ENCODE measurements at regions not wholly inside any gene's neighbourhood (a gene's known extent, or its start where the extent isn't known, plus 50 kb on each side); places are given as distances from the start of the nearest gene placed in this dataset.

GRCh38 chr10:109427411-109427810, 495.9 kb downstream of the XPNPEP1 start:
- no peaks in the 10 kb centered on the region for H3K36me3 ChIP-seq
- no peaks in the 10 kb centered on the region; the same call in 1 of the 2 replicates for H3K4me1 ChIP-seq (replicated peaks)
- no peaks in the 10 kb centered on the region for H3K27me3 ChIP-seq (replicated peaks)
- H3K4me3 ChIP-seq, result no peak overlapping the region
- peak in 1 of 2 experiments; percentile 9 for DNase-seq (ENCODE audit: low read depth in 1 of 2, low spot score in 2 of 2)
- no peak overlapping the region for H3K27ac ChIP-seq
- no peaks in the 10 kb centered on the region for H3K9me3 ChIP-seq (replicated peaks)

GRCh38 chr10:109426987-109427386, 496.3 kb downstream of the XPNPEP1 start:
- Histone ChIP-seq H3K36me3 (no peaks in the 10 kb centered on the region), H3K9me3 (replicated peaks) (no peaks in the 10 kb centered on the region), H3K27me3 (replicated peaks) (no peaks in the 10 kb centered on the region), H3K27ac (no peak overlapping the region), H3K4me1 (replicated peaks) (no peaks in the 10 kb centered on the region; the same call in 1 of the 2 replicates), H3K4me3 (no peak overlapping the region)
- no peak for DNase-seq (ENCODE audit: low read depth in 1 of 2, low spot score in 2 of 2)

DNA sequence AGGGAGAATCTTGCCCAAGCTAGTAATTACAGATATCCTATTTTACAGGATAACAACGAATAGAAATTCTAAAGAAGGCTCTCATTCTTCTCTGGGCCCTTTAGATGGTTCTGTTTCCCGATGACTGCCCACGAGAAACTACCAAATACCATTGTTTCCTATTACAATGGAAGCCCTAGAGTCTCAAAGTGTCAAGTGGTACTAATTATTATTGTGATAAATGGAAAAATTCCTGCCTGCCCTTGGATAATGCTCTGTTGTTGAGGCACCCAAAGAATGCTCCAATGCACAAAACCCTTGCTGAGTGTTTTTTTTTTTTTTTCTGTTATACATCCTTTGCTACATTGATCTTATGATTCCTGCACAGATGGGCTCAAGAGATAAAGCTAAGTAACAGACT, 504.5 kb downstream of the XPNPEP1 start:
- Histone ChIP-seq H3K27me3 (replicated peaks) (no peaks in the 10 kb centered on the region), H3K4me1 (replicated peaks) (no peaks in the 10 kb centered on the region), H3K4me3 (no peak overlapping the region), H3K27ac (no peak overlapping the region), H3K9me3 (replicated peaks) (no peaks in the 10 kb centered on the region), H3K36me3 (no peaks in the 10 kb centered on the region)
- DNase-seq (ENCODE audit: low read depth in 1 of 2, low spot score in 2 of 2), result no peak

DNA sequence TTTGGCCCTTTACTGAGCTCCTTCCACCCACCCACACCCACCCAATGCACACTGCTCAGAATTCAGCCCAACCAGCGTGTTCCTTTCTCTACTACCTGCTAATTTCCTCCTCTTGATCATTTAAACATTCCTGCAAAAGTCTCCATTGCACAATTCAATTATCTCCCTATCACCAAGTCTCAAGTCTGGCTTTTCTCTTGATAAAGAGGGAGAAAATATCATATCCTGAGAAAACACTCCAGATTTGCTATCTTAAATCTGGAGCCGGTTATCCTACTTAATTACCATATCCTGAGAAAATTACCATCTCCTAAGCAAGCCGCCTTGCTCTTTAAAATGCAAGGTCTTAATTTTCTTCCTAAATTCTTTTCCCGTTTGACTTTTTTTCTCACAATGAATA, 505.5 kb downstream of the XPNPEP1 start:
- H3K27ac ChIP-seq, result no peak overlapping the region

DNA sequence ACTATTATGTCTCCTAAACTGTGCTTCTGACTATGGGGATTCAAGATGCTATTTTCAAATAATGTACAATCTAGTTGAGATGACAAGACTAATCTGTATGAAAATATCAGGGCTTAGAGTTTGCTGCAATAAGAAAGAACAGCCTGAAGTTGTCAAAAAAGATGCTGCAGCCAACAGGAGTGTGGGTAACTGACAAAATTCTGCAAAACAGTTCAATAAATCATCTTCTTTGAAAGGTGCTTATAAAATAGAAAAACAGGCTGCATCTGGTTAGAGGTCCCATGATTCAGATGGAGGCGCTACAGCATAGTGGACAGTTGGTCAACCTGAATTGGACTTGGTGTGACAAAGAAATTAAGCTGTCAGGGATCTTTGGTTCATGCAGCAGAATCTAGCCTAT, 511.0 kb downstream of the XPNPEP1 start:
- H3K4me3 ChIP-seq, result no peak overlapping the region
- no peaks in the 10 kb centered on the region for H3K36me3 ChIP-seq
- no peak overlapping the region for H3K27ac ChIP-seq
- H3K27me3 ChIP-seq (replicated peaks), result no peaks in the 10 kb centered on the region
- no peaks in the 10 kb centered on the region for H3K9me3 ChIP-seq (replicated peaks)
- H3K4me1 ChIP-seq (replicated peaks), result no peaks in the 10 kb centered on the region
- no peak for DNase-seq (ENCODE audit: low read depth in 1 of 2, low spot score in 2 of 2)

More for the DNA sequence above, 505.5 kb downstream of the XPNPEP1 start:
- Histone ChIP-seq H3K4me1 (replicated peaks) (no peaks in the 10 kb centered on the region), H3K4me3 (no peak overlapping the region), H3K36me3 (no peaks in the 10 kb centered on the region), H3K9me3 (replicated peaks) (no peaks in the 10 kb centered on the region), H3K27me3 (replicated peaks) (no peaks in the 10 kb centered on the region)
- DNase-seq (ENCODE audit: low read depth in 1 of 2, low spot score in 2 of 2), result no peak

DNA sequence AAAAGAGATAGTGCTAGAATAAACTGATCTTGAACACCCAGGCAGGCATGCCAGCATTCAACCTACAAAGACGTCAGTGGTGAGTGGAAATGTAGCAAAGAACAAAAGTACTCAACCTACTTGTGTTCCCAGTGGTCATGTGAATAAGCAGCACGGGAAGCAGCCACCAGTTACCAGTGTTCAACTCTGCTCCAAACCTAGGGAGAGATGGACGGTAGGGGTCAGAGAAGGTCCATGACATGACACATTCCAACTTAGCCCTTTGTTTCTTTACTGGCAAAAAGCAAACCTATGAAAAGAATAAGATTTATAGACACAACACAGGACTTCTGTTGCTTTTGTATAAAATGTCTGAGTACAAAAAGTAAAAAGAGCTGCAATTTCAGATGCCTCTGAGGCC, 511.4 kb downstream of the XPNPEP1 start:
- no peak overlapping the region for H3K4me3 ChIP-seq
- no peaks in the 10 kb centered on the region for H3K27me3 ChIP-seq (replicated peaks)
- no peak overlapping the region for H3K27ac ChIP-seq
- H3K9me3 ChIP-seq (replicated peaks), result no peaks in the 10 kb centered on the region
- no peak for DNase-seq (ENCODE audit: low read depth in 1 of 2, low spot score in 2 of 2)
- H3K4me1 ChIP-seq (replicated peaks), result no peaks in the 10 kb centered on the region
- no peaks in the 10 kb centered on the region for H3K36me3 ChIP-seq

GRCh38 chr10:109405338-109405737, 518.0 kb downstream of the XPNPEP1 start:
- H3K27ac ChIP-seq, result no peak overlapping the region
- no peaks in the 10 kb centered on the region for H3K27me3 ChIP-seq (replicated peaks)
- H3K4me1 ChIP-seq (replicated peaks), result no peaks in the 10 kb centered on the region
- DNase-seq (ENCODE audit: low read depth in 1 of 2, low spot score in 2 of 2), result no peak
- H3K9me3 ChIP-seq (replicated peaks), result no peaks in the 10 kb centered on the region
- no peak overlapping the region for H3K4me3 ChIP-seq
- no peaks in the 10 kb centered on the region for H3K36me3 ChIP-seq

DNA sequence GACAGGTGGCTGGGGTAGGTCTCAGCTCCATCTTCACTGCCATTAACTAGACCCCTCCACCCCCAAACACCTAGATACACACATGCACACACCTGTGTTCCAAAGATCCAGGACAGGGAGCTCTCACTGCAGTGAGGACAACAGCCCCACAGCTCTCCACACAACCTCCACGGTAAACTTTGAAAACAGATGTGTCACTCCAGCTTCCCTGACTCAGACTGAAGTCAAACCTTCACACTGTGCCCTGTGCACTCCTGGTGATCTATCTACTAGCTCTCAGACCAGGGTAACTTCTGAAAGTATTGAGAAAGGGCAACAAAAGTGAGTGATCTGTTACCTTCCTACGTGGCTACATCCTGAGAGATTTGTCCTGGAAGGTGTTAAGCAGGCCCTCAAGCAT, 519.8 kb downstream of the XPNPEP1 start:
- Histone ChIP-seq H3K4me3 (no peak overlapping the region), H3K36me3 (no peaks in the 10 kb centered on the region), H3K27me3 (replicated peaks) (no peaks in the 10 kb centered on the region), H3K9me3 (replicated peaks) (no peaks in the 10 kb centered on the region), H3K4me1 (replicated peaks) (no peaks in the 10 kb centered on the region), H3K27ac (no peak overlapping the region)
- no peak for DNase-seq (ENCODE audit: low read depth in 1 of 2, low spot score in 2 of 2)

GRCh38 chr10:109393425-109393824, 529.9 kb downstream of the XPNPEP1 start:
- Histone ChIP-seq H3K27ac (no peak overlapping the region), H3K36me3 (no peaks in the 10 kb centered on the region), H3K9me3 (replicated peaks) (0 out of 2 replicates have a peak, but pooled peaks cover 2% of the 10 kb centered on the region), H3K4me1 (replicated peaks) (no peaks in the 10 kb centered on the region), H3K4me3 (no peak overlapping the region), H3K27me3 (replicated peaks) (no peaks in the 10 kb centered on the region)
- no peak for DNase-seq (ENCODE audit: low read depth in 1 of 2, low spot score in 2 of 2)

DNA sequence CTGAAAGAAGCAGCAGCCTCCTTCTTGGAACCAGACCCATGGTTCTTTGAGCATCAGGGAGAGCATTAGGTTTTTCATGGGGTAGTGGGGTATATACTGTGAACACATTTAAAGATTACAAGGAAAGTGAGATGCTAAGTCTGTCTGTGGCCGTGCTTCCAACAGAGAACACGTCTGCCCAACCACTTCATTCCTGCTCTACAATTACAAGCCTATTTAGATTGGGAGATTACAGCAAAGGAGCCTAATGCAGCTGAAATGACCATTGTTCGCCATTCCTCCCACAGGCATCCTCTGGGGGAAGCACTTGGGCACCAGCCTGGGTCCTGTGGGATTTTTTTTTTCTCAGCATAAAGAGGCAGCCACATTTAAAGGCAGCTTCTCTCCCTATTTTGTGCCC, 536.4 kb downstream of the XPNPEP1 start:
- H3K4me3 ChIP-seq, result no peak overlapping the region
- no peaks in the 10 kb centered on the region for H3K4me1 ChIP-seq (replicated peaks)
- no peaks in the 10 kb centered on the region for H3K9me3 ChIP-seq (replicated peaks)
- DNase-seq (ENCODE audit: low read depth in 1 of 2, low spot score in 2 of 2), result no peak
- no peak overlapping the region for H3K27ac ChIP-seq
- no peaks in the 10 kb centered on the region for H3K36me3 ChIP-seq
- no peaks in the 10 kb centered on the region for H3K27me3 ChIP-seq (replicated peaks)

DNA sequence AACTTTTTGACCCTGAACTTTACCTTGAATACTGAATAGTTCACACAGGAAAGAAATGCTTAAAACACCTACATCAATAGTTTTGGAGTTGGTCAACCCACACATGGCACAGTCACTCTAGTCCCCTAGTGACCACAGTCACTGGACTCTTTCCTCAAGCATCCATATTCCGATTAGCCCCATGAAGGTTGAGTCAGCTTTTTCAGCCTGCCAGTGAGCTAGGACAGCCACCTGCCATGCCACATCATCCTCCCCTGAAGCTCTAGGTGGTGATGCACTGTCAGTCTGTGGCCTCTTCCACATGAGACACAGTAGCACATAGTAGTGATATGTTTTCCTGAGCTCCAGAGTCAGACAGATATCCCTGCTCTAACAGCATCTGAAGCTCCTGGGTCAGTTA, 537.2 kb downstream of the XPNPEP1 start:
- Histone ChIP-seq H3K27ac (no peak overlapping the region), H3K4me1 (replicated peaks) (no peaks in the 10 kb centered on the region), H3K9me3 (replicated peaks) (no peaks in the 10 kb centered on the region)

DNA sequence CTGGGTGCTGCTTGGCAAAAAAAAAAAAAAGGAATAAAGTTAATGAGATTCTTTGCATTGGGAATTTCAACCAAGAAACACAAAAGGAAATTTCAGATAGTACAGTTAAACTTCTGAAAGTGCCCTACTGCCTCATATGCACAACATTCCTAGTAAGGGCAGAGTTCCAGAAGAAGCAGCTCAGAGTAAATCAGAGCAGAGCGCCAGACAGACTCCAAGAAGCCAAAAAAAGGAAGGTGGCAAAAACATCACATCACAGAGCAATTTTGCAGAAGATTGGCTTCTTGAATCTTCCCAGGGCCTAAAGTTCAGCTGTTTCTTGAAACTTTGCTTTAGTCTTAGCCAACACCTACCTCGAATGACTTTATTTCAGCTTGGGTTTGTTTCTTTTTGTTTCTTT, 544.1 kb downstream of the XPNPEP1 start:
- no peak overlapping the region for H3K27ac ChIP-seq
- H3K4me1 ChIP-seq (replicated peaks), result no peaks in the 10 kb centered on the region; the same call in 1 of the 2 replicates
- H3K4me3 ChIP-seq, result no peak overlapping the region
- H3K27me3 ChIP-seq (replicated peaks), result no peaks in the 10 kb centered on the region
- DNase-seq (ENCODE audit: low read depth in 1 of 2, low spot score in 2 of 2), result no peak
- no peaks in the 10 kb centered on the region for H3K9me3 ChIP-seq (replicated peaks)
- no peaks in the 10 kb centered on the region for H3K36me3 ChIP-seq

More for the DNA sequence above, 537.2 kb downstream of the XPNPEP1 start:
- Histone ChIP-seq H3K27me3 (replicated peaks) (no peaks in the 10 kb centered on the region), H3K36me3 (no peaks in the 10 kb centered on the region), H3K4me3 (no peak overlapping the region)
- DNase-seq (ENCODE audit: low read depth in 1 of 2, low spot score in 2 of 2), result no peak

- Histone ChIP-seq H3K27ac (no peak overlapping the region), H3K27me3 (replicated peaks) (no peaks in the 10 kb centered on the region), H3K9me3 (replicated peaks) (no peaks in the 10 kb centered on the region), H3K4me1 (replicated peaks) (peaks cover 3% of the 10 kb centered on the region; the same call in 1 of the 2 replicates), H3K36me3 (no peaks in the 10 kb centered on the region), H3K4me3 (no peak overlapping the region)
- DNase-seq (ENCODE audit: low read depth in 1 of 2, low spot score in 2 of 2), result no peak
Measured at GRCh38 chr10:109374215-109374614, 549.1 kb downstream of the XPNPEP1 start.

DNA sequence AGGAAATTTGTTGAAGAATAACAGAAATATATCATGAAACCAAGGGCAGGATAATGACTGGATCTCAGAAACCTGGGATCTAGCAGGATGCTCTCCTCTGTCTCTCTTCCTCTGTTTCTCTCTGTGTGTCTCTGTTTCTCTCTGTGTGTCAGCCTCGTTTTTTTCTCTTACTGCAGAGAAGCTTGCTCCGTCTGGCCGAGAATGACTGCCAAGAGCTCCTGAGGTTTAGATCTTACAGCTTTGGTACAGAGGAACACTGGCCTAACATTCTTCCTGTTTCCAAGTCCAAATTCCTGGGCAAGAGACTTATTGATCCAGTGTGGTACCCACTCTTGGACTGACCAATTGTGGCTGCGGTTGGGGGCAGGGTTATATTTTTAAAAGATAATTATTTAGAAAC, 564.0 kb downstream of the XPNPEP1 start:
- DNase-seq (ENCODE audit: low read depth in 1 of 2, low spot score in 2 of 2), result no peak
- Histone ChIP-seq H3K4me1 (replicated peaks) (no peaks in the 10 kb centered on the region), H3K36me3 (no peaks in the 10 kb centered on the region), H3K9me3 (replicated peaks) (no peaks in the 10 kb centered on the region), H3K27ac (no peak overlapping the region), H3K27me3 (replicated peaks) (no peaks in the 10 kb centered on the region), H3K4me3 (no peak overlapping the region)

DNA sequence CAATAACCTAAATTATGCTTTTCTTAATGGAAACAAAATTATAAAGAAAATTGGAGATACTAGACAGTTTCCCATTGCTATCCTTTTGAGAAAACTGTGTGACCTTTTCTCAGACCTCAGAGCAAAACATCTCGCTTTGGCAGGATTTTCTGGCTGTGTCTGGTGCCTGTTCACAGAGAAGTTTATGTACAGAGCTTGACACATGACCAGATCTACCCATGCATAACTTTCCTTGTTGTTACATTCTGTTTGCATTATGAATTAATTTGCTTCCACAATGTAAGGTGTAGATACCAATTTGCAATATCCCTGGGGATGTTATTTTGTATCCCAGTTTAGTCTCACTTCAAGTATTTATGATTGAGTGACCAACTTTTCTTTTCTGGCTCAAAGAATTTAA, 565.0 kb downstream of the XPNPEP1 start:
- DNase-seq (ENCODE audit: low read depth in 1 of 2, low spot score in 2 of 2), result no peak
- no peaks in the 10 kb centered on the region for H3K27me3 ChIP-seq (replicated peaks)
- no peaks in the 10 kb centered on the region for H3K9me3 ChIP-seq (replicated peaks)
- H3K36me3 ChIP-seq, result no peaks in the 10 kb centered on the region
- H3K27ac ChIP-seq, result no peak overlapping the region
- H3K4me1 ChIP-seq (replicated peaks), result no peaks in the 10 kb centered on the region
- no peak overlapping the region for H3K4me3 ChIP-seq

All from SJSA1 (cell line).